ENCODE measurements at regions not wholly inside any gene's neighbourhood (a gene's known extent, or its start where the extent isn't known, plus 50 kb on each side); places are given as distances from the start of the nearest gene placed in this dataset.
"Not testable (repeated sequence)": the region's sequence is repeated elsewhere in the genome, so short reads cannot be mapped to it uniquely, and the experiment has no call there.

DNA sequence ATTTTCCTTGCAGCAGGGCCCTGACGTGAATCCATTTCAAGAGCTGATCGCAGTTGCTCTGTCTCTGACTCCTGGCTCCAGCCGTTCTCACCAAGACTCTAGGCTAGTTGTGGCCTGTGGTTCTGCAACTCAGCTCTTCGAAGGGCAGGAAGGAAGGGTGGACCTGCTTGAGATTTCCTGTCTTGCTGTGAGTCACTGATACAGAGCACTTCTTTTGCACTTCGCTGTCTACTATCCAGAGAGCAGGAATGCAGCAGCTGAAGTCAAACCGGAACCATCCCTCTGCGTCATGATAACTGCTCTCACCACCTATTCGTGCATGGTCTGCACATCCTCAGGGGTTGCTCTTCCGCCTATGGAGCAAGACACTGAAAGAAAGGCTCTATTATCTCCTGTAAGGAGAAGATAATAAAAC lies 59.7 kb downstream of the RAP2B start:
- peak in 1 of 2 experiments; percentile 1 for DNase-seq

GRCh38 chr3:153226877-153227276 lies 64.9 kb downstream of the RAP2B start:
- not testable (repeated sequence) for DNase-seq

GRCh38 chr3:153230427-153230826 lies 68.4 kb downstream of the RAP2B start:
- DNase-seq = not testable (repeated sequence)

GRCh38 chr3:153231245-153231644 lies 69.2 kb downstream of the RAP2B start:
- DNase-seq = not testable (repeated sequence)

DNA sequence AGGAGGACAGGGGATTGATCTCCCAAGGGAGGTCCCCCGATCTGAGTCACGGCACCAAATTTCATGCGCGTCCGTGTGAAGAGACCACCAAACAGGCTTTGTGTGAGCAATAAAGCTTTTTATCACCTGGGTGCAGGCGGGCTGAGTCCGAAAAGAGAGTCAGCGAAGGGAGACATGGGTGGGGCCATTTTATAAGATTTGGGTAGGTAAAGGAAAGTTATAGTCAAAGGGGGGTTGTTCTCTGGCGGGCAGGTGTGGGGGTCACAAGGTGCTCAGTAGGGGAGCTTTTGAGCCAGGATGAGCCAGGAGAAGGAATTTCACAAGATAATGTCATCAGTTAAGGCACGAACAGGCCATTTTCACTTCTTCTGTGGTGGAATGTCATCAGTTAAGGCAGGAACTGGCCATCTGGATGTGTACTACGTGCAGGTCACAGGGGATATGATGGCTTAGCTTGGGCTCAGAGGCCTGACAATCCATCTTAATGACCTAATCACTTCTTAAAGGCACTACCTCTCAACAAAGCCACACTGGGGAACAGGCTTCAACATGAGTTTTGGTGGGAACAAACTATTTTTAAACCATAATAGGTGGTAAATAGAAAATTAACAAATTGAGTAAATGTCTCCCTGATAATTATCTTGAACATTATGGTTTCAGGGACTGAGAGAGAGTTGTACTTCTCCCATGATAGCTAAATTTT lies 70.2 kb downstream of the RAP2B start:
- DNase-seq = not testable (repeated sequence)

GRCh38 chr3:153232851-153233271 lies 70.8 kb downstream of the RAP2B start:
- DNase-seq = no peak

- no peak for DNase-seq
Measured at GRCh38 chr3:153233986-153234385, 72.0 kb downstream of the RAP2B start.

DNA sequence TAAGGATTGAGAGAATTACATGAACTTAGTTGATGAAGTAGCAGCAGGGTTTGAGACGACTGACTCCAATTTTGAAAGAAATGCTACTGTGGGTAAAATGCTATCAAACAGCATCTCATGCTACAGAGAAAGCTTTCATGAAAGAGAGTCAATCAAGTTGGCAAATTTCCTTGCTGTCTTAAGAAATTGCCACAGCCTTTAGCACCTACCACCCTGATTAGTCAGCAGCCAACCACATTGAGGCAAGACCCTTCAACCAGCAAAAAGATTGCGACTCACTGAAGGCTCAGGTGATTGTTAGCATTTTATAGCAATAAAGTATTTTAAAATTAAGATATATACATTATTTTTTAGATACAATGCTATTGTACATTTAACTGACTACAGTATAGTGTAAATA lies 80.9 kb downstream of the RAP2B start:
- no peak for DNase-seq

DNA sequence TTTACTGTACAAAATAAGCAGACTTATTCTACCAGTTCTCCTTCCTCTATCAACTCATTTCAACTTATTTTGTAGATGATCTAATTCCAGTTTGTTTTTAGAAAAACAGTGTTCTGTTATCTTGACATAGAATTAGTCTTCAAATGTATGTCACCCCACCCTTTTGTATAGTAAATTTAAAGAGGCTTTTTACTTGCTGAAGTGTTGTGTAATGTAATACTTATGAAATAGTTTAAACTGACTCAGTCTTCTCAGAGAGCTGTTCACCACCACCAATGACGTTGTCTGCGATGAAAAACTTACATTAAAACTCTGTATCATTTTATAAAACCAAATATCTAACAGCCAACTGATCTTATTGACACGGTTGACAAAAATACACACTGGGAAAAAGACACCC lies 82.9 kb downstream of the RAP2B start:
- no peak for DNase-seq

GRCh38 chr3:153245661-153246060 lies 83.6 kb downstream of the RAP2B start:
- no peak for DNase-seq

DNA sequence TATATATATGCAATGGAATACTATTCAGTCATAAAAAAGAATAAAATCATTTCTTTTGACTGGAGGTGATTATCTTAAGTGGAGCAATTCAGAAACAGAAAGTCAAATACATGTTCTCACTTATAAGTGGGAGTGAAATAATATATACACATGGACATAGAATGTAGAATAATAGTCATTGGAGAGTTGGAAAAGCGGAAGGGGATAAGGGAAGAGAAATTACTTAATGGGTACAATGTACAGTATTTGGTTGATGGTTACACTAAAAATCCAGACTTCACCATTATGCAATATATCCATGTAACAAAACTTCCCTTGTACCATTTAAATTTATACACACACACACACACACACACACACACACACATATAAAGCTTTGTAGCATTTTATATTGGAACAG lies 84.3 kb downstream of the RAP2B start:
- no peak for DNase-seq

- DNase-seq = no peak
Measured at GRCh38 chr3:153246806-153247205, 84.8 kb downstream of the RAP2B start.

GRCh38 chr3:153247331-153248330 lies 85.6 kb downstream of the RAP2B start:
- no peak for DNase-seq

- not testable (repeated sequence) for DNase-seq
Measured at GRCh38 chr3:153248835-153249234, 86.8 kb downstream of the RAP2B start.

- no peak for DNase-seq
Measured at GRCh38 chr3:153249906-153250305, 87.9 kb downstream of the RAP2B start.

- DNase-seq = no peak
Measured at GRCh38 chr3:153250446-153250845, 88.4 kb downstream of the RAP2B start.

- DNase-seq = no peak
Measured at GRCh38 chr3:153252963-153253362, 90.9 kb downstream of the RAP2B start.

DNA sequence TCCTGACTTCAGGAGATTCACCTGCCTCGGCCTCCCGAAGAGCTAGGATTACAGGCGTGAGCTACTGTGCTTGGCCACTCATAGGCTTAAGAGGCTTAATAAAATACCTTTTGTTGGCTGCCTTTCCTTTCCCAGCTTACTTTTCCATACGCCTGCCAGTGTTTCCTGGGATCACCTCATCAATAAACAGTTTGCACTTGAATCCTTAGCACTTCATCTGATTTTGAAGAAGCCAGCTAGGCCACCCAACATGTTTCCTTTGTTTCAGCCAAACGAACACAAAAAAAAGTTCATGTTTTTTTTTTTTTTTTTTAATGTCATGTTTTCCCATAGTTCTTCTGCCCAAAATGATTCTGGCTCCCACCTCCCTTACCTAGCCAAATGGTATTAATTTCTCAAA lies 92.3 kb downstream of the RAP2B start:
- no peak for DNase-seq

DNA sequence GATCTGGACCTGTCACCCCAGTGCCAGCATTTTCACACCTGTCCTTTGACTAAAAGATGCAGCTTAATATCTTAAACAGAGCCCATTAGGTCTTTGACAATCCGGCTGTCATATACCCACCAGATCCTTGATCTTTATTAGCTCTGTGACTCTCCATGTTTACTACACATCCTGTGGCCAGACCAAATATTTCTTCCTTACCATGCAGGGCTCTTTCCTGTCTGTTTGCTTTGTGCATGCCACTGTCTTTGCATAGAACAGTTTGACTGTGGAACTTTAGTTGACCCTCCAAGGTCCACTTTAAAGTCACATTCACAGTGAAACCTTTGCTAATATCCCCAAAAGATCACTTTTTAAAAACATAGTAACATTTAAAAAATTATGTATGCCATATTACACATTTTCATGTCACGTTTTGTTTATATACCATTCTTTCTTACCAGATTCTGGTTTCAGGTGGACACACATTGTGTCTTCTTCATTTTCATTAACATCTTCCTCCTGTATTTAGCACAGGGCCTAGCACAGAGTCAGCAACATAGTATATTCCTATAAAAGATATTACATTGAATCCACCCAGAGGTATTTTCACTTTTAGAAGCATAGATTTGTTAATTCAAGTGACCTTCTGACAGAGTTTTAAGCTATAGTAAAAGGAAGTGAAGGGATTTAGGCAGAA lies 95.8 kb downstream of the RAP2B start:
- no peak for DNase-seq

DNA sequence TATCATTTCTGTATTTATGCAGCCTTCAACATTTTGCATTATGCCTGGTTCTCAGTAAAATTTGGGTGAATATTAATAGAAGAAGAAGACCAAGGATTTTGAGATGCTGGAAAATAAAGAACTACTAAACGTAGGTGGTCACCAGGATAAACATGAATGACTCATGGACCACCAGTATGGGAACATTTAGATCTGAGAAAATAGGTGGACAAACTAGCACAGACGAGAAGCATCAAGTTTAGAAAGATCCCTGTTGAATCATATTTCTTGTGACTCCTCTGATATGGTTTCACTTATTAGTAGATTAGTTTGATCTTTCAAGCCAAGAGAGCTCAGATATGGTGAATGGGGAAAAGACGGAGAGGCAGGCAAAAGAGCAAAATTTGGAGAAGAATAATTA lies 97.9 kb downstream of the RAP2B start:
- DNase-seq = no peak

DNA sequence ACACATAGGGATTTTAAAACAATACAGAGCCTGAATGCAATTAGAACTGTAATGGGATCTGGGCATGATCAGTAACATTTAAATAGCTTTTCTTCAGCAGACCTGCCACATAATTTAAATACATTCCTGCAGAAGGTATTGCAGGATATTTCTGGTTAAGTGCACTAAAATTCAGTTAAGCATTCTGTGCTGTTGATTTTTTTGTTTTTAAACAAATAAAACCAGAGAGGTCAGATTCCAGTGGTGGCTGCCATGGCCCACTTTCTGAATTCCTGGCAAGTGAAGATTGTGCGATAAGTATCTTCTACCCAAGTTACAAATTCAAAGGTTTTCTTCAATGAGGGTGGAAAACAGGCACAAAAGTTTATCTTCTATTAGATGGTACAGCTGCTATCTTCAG lies 98.7 kb downstream of the RAP2B start:
- no peak for DNase-seq

GRCh38 chr3:153266619-153267018 lies 104.6 kb downstream of the RAP2B start:
- no peak for DNase-seq

DNA sequence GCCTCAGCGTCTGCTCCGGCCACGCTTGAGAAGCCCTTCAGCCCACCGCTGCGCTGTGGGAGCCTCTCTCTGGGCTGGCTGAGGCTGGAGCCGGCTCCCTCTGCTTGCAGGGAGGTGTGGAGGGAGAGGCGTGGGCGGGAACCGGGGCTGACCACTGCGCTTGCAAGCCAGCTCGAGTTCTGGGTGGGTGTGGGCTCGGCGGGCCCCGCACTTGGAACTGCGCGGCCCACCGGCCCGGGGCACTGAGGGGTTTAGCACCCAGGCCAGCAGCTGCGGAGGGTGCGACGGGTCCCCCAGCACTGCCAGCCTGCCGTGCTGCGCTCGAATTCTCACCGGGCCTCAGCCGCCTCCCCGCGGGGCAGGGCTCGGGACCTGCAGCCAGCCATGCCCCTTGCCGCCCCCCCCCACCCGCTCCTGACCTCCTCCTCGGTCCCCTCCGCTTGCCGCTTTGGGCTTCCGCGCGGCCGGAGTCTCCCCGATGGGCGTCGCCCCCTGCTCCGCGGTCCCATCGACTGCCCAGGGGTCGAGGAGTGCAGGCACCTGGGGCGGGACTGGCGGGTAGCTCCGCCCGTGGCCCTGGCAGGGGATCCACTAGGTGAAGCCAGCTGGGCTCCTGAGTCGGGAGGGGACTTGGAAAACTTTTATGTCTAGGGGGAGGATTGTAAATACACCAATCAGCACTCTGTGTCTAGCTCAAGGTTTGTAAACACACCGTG lies 106.7 kb downstream of the RAP2B start:
- no peak for DNase-seq
